Tibial nerve (tissue), 4 donors: ENCODE measurements at regions not wholly inside any gene's neighbourhood (a gene's known extent, or its start where the extent isn't known, plus 50 kb on each side); places are given as distances from the start of the nearest gene placed in this dataset.

ENCODE experiments used
- EP300 ChIP-seq, 2 donors: sonication (generic); formaldehyde crosslinking; IDR thresholded peaks; one replicate each; pipeline ENCODE4 v1.6.1; 2017; ENCODE audit warnings: antibody characterized with exemption in 2 of 2, mild to moderate bottlenecking in 1 of 2
- POLR2A ChIP-seq, 2 donors: fragments of 450-650 bp; IDR thresholded peaks; one replicate each; pipeline ENCODE4 v1.6.1; 2017; ENCODE audit warnings: antibody characterized with exemption in 2 of 2, mild to moderate bottlenecking in 2 of 2, moderate library complexity in 2 of 2
- TF ChIP-seq, protein P1 (sequence below), 5 experiments: fragments of 200-600 bp in 3 of 5; fragments of 450-650 bp in 2 of 5; sonication (generic) in 3 of 5; IDR thresholded peaks; one replicate each; pipeline ENCODE4 v1.5.1; 2016 to 2019; ENCODE audit warnings: antibody characterized with exemption in 5 of 5, mild to moderate bottlenecking in 3 of 5, moderate library complexity in 2 of 5

DNA sequence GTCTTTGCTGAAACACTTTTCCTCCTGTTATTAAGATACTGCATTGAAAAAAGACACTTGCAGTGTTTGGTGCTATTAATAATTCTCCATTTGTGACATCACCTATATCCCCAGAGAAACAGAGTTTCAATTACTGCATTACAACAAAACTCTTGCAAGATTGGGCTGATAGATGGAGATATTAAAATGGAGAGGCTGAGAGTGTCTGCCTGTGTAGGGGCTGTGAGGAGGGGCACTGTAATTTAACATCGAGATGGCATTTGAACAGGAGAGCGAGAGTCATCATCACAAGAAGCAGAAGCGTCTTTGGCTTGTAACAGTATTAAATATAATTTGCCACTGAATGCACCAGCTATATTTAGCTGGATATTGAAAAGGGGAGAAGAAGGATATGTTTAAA is 316.5 kb downstream of the CDH26 start:
- TF ChIP-seq, protein P1, sequence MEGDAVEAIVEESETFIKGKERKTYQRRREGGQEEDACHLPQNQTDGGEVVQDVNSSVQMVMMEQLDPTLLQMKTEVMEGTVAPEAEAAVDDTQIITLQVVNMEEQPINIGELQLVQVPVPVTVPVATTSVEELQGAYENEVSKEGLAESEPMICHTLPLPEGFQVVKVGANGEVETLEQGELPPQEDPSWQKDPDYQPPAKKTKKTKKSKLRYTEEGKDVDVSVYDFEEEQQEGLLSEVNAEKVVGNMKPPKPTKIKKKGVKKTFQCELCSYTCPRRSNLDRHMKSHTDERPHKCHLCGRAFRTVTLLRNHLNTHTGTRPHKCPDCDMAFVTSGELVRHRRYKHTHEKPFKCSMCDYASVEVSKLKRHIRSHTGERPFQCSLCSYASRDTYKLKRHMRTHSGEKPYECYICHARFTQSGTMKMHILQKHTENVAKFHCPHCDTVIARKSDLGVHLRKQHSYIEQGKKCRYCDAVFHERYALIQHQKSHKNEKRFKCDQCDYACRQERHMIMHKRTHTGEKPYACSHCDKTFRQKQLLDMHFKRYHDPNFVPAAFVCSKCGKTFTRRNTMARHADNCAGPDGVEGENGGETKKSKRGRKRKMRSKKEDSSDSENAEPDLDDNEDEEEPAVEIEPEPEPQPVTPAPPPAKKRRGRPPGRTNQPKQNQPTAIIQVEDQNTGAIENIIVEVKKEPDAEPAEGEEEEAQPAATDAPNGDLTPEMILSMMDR (IDR thresholded peaks at IDR 0.05): no peak
- TF ChIP-seq POLR2A (IDR thresholded peaks at IDR 0.05) (no peak), EP300 (IDR thresholded peaks at IDR 0.05) (no peak)
